T47D (cell line): ENCODE measurements at regions not wholly inside any gene's neighbourhood (a gene's known extent, or its start where the extent isn't known, plus 50 kb on each side); places are given as distances from the start of the nearest gene placed in this dataset.
A peak's percentile ranks its signal among the peaks of the same experiment; 100 is the strongest.

Experiments
- DNase-seq, 2 experiments: peaks; one replicate each; pipeline versions ENCODE4 v3.0.0 to v3.0.0-alpha.2; 2011 to 2012; ENCODE audit warnings: low read depth in 1 of 2, low spot score in 1 of 2
- JUND ChIP-seq: IDR thresholded peaks from 2 replicates; pipeline ENCODE4 v1.6.1; 2012; ENCODE audit warnings: low read depth
- in situ Hi-C: cut with HindIII; loops from 2 replicates; pipeline ENCODE4 v1.10.0; 2016; ENCODE audit warnings: low sequenced_read_pairs, low pct_unique_long_range_greater_than_20kb

DNA sequence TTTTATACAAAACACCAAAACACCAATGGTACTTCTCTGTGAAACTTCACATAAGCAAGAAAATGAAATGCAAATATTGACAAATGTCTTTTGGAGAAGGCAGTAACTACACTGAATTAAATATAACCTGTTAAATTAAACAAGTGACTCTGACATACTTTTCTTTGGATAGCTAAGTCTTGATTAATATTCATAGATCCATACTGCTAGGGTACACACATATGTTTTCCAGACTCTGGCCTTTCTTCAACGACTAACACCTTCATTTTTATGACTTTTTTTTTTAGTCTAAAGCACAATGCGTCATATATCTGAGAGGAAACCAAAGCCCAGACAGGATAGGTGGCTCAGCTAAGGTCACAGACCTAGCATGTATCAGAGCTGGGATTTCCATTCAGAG, 263.7 kb downstream of the TENT4A start:
- DNase-seq = no peak
- in situ Hi-C loops = no loop called here
- TF ChIP-seq JUND = no peak

DNA sequence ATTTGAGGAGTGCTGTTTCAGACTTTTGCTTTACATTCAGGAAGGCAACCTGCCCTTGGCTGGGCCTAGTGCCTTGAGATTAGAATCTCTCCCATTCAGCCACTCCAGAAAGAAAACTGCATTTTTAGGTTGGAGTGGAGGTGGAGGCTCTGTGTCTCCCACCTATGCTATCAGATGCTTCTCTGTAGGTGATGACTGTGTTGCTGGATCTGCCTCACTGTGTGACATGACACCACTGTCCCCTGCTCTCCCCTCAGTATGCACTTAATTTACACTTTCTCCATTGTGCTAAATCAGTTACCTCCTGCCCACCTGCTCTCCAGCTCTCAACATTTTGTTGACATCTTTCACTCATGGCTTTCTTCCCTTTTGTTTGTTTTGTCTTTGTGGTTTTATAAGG, 265.8 kb downstream of the TENT4A start:
- TF ChIP-seq JUND = no peak
- in situ Hi-C loops = no loop called here
- DNase-seq = no peak

GRCh38 chr5:6989230-6989629, 276.0 kb downstream of the TENT4A start:
- DNase-seq = no peak
- in situ Hi-C loops = no loop called here
- no peak for TF ChIP-seq JUND

DNA sequence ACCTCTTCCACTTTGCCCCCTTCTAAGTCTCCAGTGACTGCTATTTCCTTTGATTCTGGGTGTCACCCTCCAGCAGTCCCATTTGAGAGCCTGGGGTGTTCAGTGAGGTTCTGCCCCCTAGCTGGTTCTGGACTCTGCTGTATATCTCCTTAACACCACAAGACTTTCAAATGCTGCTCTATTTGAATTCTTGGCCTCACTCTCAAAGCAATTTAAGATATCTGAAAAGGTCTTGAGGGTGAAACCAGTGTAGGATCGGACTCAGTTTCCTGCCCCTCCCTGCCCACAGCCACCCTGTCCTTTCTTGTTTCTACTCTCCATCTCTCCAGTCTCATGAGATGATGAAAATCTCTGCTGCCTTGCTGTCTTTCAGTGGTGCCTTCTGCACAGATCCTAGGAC, 280.9 kb downstream of the TENT4A start:
- in situ Hi-C loops = no loop called here
- no peak for DNase-seq
- TF ChIP-seq JUND = no peak

DNA sequence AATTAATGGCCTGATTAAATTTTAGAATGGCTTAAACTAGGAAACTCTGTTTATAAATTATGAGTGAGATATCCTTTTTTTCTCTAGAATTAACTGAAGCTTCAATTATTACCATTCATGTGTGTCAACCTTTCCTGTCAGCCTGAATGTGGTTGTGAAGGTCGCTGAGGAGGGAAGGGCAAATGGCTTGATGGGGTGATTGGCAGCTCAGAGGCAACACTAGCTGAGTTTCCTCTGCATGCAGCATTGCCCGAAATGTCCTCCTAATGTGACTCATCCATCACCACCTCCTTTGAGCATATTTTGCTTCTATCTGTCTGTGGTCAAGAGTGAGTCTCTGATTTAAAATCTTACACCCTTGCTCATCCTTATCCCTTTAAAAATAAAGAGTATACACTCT, 281.9 kb downstream of the TENT4A start:
- in situ Hi-C loops = no loop called here
- no peak for TF ChIP-seq JUND
- DNase-seq = no peak

- no peak for TF ChIP-seq JUND
Observed at GRCh38 chr5:7000310-7000709, 287.1 kb downstream of the TENT4A start.

GRCh38 chr5:7010591-7010990, 297.4 kb downstream of the TENT4A start:
- no peak for TF ChIP-seq JUND
- in situ Hi-C loops = no loop called here
- peak in 1 of 2 experiments; percentile 30 for DNase-seq

More at GRCh38 chr5:7000310-7000709, 287.1 kb downstream of the TENT4A start:
- no peak for DNase-seq
- in situ Hi-C loops = no loop called here

DNA sequence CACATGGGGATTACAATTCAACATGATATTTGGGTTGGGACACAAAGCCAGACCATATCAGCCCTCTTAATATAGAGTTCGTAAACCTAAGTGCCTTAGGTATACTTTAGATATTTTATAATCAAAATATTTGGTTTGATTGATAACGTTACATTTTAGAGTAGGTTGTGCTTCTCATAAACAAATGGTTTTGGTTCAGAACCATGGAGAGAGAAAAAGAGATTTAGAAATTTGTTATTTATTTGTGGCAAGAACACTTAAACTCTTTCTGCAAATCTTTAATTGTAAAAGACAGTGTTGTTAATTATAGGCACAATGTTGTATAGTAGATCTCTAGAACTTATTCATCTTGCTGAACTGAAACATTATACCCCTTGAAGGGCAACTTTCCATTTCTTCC, 298.8 kb downstream of the TENT4A start:
- DNase-seq = no peak
- in situ Hi-C loops = no loop called here
- no peak for TF ChIP-seq JUND

DNA sequence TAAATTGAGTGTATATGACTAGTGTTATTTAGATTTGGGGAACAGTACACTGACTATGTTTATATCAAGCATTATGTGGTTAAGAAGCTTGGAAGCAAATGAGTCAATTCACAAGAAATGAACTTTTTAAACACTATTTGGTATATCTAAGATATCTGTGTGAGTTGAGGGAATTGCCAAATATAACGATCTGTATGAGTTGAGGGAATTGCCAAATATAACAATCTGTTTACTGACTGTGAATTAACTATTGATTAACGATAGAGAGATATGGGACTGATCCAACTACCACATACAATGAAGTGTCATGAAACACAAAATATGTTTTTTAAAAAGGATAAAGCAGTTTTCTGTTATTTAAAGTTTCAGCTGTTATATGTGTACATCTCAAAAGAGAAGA, 301.4 kb downstream of the TENT4A start:
- TF ChIP-seq JUND = no peak
- DNase-seq = no peak
- in situ Hi-C loops = no loop called here

DNA sequence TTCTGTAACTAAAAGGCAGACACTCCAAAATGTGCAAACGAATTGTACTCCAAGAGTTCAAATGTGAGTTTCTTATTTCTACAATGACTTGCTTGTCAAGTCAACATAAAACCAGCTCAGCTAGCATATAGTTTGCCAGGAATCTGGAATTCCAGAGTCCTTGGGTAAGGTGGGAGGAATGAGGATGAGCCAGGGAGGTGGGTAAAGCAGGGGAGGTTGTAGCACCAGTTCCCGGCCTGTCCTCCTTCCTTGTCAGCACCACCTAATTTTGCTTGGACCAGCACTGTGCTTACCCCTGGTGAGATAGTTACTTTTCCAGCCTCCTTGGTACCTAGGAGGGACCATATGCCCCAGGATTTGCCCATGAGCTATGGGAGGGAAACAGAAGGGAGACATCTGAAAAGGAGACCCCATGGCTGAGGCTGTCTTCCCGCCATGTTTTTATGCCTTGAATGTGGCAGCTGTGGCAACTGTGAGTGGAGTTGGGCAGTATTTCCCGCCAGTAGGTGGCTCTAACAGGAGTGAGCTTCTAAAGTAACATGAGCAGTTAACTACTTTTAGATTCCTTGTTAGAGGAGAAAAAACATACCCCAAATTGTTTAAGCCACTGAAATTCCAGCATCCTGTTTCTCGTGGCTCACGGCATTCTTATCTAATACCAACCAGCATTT, 302.5 kb downstream of the TENT4A start:
- DNase-seq = peak in 1 of 2 experiments; percentile 22
- in situ Hi-C loops = no loop called here
- TF ChIP-seq JUND = no peak

DNA sequence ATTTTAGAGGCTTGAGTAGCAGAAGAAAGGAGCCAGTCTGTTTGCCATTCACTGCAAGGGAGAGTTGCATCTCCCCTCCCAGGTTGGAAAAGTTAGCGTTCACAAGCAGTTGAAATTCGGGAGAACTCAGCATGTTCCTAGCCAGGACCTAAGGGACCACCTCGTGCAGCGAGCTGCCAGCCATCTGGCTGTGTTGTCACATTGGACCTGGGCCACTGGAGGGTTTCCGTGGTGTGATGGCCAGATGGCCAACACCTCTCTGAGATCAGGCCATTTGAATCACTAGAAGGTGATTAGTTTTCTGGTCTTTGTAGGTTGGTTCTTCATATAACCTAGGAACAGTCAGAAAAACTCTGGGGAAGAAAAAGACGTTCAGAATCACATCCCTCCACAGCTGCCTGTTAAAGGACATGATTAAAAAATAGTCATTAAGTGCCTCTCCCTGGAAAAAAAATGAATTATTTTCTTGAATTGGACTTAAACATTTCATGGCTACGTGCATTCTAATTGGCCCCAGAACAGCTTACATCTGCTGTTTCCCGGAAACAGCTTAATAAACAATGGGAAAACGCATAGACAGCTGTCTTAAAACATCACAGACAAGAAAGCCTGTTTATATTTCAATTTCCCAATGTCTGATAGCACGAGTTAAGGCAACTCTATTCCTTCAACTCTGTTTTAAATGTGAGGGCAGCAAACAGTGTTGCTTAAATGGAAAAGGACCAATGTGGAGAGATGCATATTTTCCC, 303.9 kb downstream of the TENT4A start:
- no peak for TF ChIP-seq JUND
- in situ Hi-C loops = no loop called here

GRCh38 chr5:7018198-7018597, 305.0 kb downstream of the TENT4A start:
- TF ChIP-seq JUND = no peak
- in situ Hi-C loops = no loop called here
- no peak for DNase-seq

More for the DNA sequence above, 303.9 kb downstream of the TENT4A start:
- no peak for DNase-seq

DNA sequence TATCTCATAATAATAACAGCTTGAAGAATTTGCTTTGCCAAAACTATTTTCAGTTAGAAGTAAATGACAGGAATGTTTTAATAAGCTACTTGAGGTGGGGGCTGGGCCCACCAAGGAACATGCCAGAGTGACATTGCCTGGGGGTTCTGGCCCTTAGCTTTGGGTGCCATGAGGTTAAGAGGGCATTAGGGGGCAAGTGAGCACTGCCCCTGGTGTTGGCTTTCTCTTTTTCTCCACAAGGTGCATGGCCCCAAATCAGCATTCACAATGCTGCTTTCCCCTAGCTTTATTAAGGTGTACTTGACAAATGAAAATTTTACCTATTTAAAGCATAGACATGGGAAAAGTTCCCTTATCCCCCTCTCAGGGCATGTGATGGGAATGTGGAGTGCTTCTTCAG, 305.4 kb downstream of the TENT4A start:
- DNase-seq = no peak
- in situ Hi-C loops = no loop called here
- TF ChIP-seq JUND = no peak

GRCh38 chr5:7036192-7036835, 323.1 kb downstream of the TENT4A start:
- DNase-seq = no peak
- in situ Hi-C loops = no loop called here

More at GRCh38 chr5:7036192-7036835, 323.1 kb downstream of the TENT4A start:
- no peak for TF ChIP-seq JUND
